ENCODE measurements at regions not wholly inside any gene's neighbourhood (a gene's known extent, or its start where the extent isn't known, plus 50 kb on each side); places are given as distances from the start of the nearest gene placed in this dataset.

DNA sequence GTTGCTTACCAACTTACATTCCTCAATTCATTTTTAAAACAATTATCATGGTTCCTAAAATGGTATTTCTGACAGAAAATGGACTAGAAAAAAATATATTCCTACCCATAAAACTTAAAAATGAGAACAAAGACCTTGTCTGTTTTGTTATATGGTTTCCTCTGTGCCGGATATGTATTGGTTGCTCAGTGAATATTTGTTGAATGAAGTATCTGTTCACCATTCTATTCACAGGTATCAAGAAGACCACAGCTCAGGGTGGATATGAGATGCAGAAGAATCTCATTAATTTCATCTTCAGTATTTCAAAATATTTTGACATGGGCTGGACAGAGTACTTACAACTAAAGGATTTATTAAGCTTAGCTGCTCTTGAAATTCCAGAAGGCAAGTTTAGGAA lies 58.1 kb downstream of the TUSC7 start:
- DNase-seq (ENCODE audit: low read depth) = no peak

GRCh38 chr3:116770815-116771450 lies 61.4 kb downstream of the TUSC7 start:
- DNase-seq (ENCODE audit: low read depth) = no peak

DNA sequence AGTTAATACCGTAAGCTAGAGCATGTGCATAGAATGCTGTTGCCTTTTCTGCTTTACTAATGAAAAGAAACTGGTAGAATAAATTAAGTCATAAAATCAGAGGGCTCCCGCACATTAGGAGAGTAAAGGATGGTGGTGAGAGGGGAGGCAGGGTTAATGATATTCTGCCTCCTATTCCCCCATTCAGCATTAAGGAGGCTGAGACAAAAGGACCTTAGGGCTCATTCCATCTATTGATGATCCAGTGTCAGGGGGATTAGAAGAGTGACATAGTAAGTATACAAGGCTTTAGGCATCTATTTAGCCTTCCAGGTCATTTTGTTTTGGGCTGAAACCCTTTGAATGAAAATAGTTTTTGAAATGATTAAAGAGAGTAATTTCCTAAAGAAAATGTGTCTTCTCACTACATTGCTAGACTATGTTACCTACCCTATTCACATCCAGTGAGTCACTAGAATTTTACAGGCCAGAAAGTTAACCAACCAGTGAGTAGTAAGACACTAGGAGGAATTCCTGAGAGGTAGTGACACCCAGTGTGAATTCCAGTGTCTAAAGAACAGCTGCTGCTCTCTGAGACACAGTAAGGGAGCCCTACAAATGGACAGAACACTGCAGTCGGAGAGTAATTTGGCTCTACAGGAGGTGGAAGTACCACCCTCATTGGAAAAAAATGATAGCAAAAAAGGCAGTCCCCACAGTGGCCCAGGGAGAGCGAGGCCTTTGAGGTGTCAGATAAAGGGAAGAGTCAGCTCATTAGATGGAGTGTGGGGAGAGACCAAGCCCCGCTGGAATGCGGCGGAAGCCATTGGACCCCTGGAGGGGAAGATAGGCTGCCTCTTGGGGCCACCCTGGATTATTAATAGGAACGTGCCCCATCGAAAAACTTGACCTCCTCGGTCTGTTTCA lies 67.6 kb downstream of the TUSC7 start:
- DNase-seq (ENCODE audit: low read depth) = no peak

DNA sequence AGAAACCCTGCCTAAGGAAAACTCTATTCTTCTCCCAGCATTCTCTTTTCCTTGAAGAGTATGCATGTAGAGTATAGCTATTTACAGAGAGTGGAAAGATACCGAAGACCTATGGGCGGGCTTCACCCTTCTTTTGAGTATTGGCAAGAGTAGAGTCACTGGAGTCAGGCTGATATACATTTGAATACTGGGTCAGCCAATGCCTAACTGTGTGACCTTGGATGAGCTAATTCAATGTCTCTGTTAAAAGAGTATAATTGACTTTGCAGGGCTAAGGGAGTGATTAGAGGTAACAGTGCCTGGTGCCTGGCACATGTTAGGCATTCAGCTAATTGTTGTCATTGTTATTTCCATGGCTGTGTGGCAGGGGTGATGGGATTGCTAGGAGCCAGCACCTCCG lies 75.6 kb downstream of the TUSC7 start:
- DNase-seq (ENCODE audit: low read depth) = no peak

DNA sequence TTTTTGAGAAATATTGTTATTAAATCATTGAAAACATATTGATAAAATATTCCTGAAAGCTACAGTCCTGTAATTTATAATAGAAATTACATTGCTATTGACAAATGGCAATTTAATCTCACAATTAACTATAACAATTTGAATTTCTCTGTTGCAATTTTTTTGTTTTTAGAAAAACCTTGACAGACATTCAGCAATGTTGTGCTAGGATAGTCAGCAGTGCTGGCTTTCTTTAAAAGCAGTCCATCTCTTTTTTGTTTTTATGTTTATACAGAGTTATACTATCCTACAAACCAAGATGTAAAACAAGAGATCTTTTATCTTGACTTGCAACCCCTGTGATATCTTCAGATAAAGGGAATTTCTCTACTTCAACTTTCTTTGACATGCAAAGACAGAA lies 93.1 kb downstream of the TUSC7 start:
- no peak for DNase-seq (ENCODE audit: low read depth)

GRCh38 chr3:116806351-116806750 lies 96.8 kb downstream of the TUSC7 start:
- no peak for DNase-seq (ENCODE audit: low read depth)

- DNase-seq (ENCODE audit: low read depth) = no peak
Observed at GRCh38 chr3:116808725-116809124, 99.1 kb downstream of the TUSC7 start.

DNA sequence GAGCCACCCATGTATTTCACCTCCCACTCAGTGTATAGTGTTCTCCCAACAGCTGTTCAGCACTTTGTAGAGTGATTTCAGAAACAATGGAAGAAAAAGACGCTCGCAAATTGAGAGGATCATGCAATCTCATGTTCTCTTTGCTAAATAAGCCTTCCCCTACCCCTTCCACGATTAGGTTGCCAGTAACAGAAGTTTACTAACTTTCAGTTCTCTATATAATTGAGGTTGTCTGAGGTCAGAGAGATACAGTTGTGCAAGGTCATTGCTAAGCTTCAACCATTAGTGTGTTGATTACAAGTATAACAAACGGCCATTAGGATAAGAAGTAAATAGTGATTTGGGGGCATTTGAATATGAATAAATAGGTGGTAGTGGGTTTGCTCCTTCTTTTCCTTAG lies 99.6 kb downstream of the TUSC7 start:
- no peak for DNase-seq (ENCODE audit: low read depth)

- DNase-seq (ENCODE audit: low read depth) = no peak
Observed at GRCh38 chr3:116811754-116812153, 102.2 kb downstream of the TUSC7 start.

DNA sequence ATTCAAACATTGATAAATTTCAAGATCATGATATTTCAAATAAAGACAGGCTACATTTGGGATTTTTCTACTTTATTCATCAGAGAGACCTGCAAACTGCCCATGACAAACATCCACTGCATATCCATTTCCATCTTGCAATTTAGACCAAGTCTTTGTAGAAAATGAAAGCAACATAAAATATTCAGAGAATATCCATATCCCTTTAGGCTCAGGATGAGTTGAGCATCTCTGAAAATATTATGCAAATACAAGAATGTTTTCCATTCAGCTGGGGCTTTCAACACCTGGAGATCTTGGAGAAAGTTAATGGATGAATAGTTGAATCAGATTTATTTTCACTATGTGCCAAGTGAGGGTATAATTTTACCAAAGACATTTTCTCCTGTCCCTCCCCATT lies 103.4 kb downstream of the TUSC7 start:
- no peak for DNase-seq (ENCODE audit: low read depth)

DNA sequence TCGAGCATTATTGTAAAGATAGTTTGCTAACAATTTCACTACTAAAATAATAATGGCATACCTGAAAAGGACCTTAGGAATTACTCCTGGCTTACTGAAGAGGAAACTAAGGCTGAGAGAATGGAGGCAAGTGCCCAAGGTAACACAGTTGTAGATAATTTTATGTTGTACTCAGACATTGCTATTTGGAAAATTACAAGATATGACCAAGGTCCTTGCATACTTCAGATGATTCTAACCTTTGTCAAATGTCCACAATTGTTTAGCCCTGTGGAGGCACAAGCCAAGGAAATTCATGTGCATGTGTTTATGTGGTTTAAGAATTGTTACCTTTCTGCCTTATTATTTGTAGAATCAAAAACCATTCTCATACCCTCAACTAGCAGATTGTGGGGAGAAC lies 105.7 kb downstream of the TUSC7 start:
- no peak for DNase-seq (ENCODE audit: low read depth)

DNA sequence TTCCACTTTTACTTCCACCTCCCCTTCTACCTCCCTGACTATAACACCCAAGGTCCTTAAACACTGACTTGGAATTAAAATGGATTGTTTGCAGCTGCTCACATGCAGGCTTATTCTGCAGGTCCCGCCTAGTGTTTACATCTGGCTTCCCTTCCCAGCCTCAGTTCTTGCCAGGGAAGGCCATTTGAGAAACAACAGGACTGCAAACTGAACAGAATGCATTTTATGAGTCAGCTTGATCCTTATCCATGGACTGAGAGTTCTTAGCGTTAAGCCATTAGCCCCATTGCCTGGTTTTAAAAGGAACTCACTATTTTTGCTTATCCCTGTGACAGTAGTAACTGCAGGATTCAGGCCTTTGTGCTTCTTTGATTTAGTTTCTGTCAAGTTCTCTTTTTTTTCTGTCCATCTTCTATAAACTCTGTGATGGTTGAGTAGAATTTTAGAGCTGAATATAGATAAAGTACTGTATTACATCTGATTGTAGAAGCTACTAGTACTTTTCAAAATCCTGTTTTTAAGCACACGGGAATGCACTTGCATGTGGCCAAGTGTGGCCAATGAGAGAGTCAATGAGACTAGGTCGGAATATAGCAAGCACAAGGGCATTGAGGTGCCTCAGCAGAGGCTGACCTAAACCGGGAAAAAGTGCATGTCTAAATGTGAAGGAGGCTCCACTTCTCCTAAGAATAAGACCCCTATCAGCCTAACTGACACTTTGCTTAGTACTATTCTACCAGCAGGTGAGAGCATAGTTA lies 106.4 kb downstream of the TUSC7 start:
- no peak for DNase-seq (ENCODE audit: low read depth)

GRCh38 chr3:116821371-116821770 lies 111.8 kb downstream of the TUSC7 start:
- no peak for DNase-seq (ENCODE audit: low read depth)

- DNase-seq (ENCODE audit: low read depth) = no peak
Observed at GRCh38 chr3:116824208-116824607, 114.6 kb downstream of the TUSC7 start.

GRCh38 chr3:116833202-116833601 lies 123.6 kb downstream of the TUSC7 start:
- no peak for DNase-seq (ENCODE audit: low read depth)

DNA sequence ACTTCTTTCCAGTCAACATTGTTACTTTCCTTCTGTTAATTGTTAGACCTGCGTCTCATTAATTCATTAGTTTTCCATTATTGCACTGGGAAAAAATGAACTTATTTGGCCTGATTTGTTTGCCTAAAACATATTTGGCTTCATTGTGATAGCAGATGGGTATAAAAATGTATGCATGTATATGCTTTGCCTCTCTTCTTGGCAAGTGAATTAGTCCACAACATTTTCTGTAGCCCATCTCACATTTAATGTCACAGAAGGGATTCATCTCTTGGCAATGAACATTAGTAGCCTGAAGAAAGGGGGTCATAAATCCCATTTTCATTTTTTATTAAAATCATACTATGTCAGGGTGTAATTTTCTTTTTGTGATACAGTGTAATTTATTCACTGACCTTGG lies 125.2 kb downstream of the TUSC7 start:
- DNase-seq (ENCODE audit: low read depth) = no peak

- no peak for DNase-seq (ENCODE audit: low read depth)
Observed at GRCh38 chr3:116835658-116836057, 126.1 kb downstream of the TUSC7 start.

- no peak for DNase-seq (ENCODE audit: low read depth)
Observed at GRCh38 chr3:116836286-116836685, 126.7 kb downstream of the TUSC7 start.

DNA sequence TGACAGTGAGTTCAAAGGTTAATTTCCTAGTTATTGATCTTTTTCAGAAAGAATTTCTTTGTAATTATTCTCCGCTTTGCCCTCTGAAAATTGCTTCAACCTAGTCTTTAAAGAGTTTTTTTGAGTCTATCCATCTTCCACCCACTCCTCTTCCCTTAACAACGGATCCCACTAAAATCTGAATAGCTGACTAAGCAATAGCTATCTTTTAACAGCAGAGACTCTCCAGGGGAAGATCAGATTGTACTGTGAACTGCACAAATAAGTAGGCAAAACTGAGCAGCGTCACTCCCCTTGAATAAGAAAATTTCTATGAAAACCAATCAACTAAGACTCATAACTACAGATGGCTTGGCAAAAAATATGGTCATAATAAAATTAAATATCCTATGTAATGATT lies 127.9 kb downstream of the TUSC7 start:
- DNase-seq (ENCODE audit: low read depth) = no peak

GRCh38 chr3:116841003-116841735 lies 131.6 kb downstream of the TUSC7 start:
- DNase-seq (ENCODE audit: low read depth) = no peak

DNA sequence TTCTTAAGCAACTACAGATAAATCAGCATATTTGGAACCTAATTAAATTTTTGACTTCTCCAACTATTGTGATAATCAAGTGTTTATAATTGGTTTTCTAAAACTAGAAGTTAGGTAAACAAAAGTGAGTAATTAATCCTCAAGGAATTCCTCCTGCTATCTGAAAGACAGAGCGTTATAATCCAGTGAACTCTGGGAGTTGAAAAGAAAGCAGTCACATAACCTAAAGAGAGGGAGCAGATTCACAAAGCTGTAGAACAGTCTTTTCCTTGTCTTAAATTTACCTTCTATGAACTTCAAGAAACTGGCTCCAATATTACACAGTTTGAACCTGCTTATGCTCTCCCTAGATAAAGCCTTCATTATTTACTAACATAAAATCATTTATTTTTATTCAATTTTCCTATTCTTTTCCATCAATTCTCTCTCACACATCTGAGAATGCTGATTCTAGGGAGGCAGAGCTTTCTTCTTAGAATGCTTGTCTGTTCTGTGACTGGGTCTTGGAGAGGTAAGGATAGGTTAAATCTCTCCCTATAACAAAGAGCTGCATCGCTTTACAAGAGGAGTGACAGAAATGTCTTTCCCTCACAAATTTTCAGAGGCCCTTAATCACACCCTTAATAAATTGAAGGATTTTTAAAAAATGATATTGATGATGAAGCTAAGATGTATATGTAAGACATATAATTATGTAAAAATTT lies 132.8 kb downstream of the TUSC7 start:
- no peak for DNase-seq (ENCODE audit: low read depth)

Measured in stimulated activated CD8-positive, alpha-beta memory T cell treated with anti-CD3 and anti-CD28 coated beads, Interleukin-7, amount 100 ng/mL, for 24 hours (primary cell).